ENCODE measurements at regions not wholly inside any gene's neighbourhood (a gene's known extent, or its start where the extent isn't known, plus 50 kb on each side); places are given as distances from the start of the nearest gene placed in this dataset.

GRCh38 chr9:106324053-106324585 lies 538.8 kb upstream of the ZNF462 start:
- no peak for TF ChIP-seq CREB1 (IDR thresholded peaks at IDR 0.05; ENCODE audit: low read depth)
- TF ChIP-seq, protein P1, sequence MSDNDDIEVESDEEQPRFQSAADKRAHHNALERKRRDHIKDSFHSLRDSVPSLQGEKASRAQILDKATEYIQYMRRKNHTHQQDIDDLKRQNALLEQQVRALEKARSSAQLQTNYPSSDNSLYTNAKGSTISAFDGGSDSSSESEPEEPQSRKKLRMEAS (IDR thresholded peaks at IDR 0.05), result no peak
- no peak for TF ChIP-seq TCF12 (IDR thresholded peaks at IDR 0.05; ENCODE audit: low read depth)
- TF ChIP-seq USF1 (IDR thresholded peaks at IDR 0.05), result no peak

- TF ChIP-seq FOXM1 (IDR thresholded peaks at IDR 0.05; ENCODE audit: borderline replicate concordance, low read depth) (no peak), CEBPB (IDR thresholded peaks at IDR 0.05) (no peak), RAD21 (IDR thresholded peaks at IDR 0.05; ENCODE audit: low read depth) (no peak), ZBTB7A (IDR thresholded peaks at IDR 0.05; ENCODE audit: low read depth) (no peak), REST (IDR thresholded peaks at IDR 0.05; ENCODE audit: low read depth) (no peak), USF1 (IDR thresholded peaks at IDR 0.05) (no peak)
- TF ChIP-seq, protein P1 (IDR thresholded peaks at IDR 0.05), result no peak
Observed at GRCh38 chr9:106324591-106325280, 538.2 kb upstream of the ZNF462 start.

DNA sequence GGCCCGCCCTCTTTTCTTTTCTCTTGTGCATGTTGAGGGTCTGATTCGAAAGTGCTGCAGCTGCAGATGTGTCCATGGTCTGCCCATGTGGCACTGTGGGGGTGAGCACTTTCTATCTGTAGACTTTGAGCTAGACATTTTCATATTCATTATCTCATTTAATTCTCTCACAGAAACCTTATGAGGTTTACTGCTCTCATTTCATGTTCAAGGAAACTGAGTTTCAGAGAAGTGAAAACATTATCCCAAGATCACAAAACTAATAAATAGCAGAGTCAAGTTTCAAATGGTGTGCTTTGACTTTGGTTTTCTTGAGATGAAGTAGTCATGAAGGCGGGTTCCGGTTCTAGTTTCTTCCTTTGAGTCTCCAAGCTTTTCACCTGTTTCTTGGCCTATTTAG lies 536.5 kb upstream of the ZNF462 start:
- TF ChIP-seq EP300 (IDR thresholded peaks at IDR 0.05; ENCODE audit: borderline replicate concordance), result no peak
- no peak for TF ChIP-seq ZBTB7A (IDR thresholded peaks at IDR 0.05; ENCODE audit: low read depth)
- TF ChIP-seq, protein P1 (IDR thresholded peaks at IDR 0.05), result no peak
- no peak for TF ChIP-seq REST (IDR thresholded peaks at IDR 0.05; ENCODE audit: low read depth)
- no peak for TF ChIP-seq EGR1 (IDR thresholded peaks at IDR 0.05)
- no peak for TF ChIP-seq RAD21 (IDR thresholded peaks at IDR 0.05; ENCODE audit: low read depth)
- TF ChIP-seq CREB1 (IDR thresholded peaks at IDR 0.05; ENCODE audit: low read depth), result no peak
- TF ChIP-seq TEAD4 (IDR thresholded peaks at IDR 0.05), result no peak
- TF ChIP-seq NFIC (IDR thresholded peaks at IDR 0.05), result no peak
- TF ChIP-seq TCF12 (IDR thresholded peaks at IDR 0.05; ENCODE audit: low read depth), result no peak
- TF ChIP-seq FOXM1 (IDR thresholded peaks at IDR 0.05; ENCODE audit: borderline replicate concordance, low read depth), result no peak
- TF ChIP-seq TAF1 (IDR thresholded peaks at IDR 0.05; ENCODE audit: low read depth), result no peak
- TF ChIP-seq CEBPB (IDR thresholded peaks at IDR 0.05), result no peak
- TF ChIP-seq USF1 (IDR thresholded peaks at IDR 0.05), result no peak
- no peak for TF ChIP-seq YY1 (IDR thresholded peaks at IDR 0.05; ENCODE audit: low read depth)

- TF ChIP-seq CEBPB (IDR thresholded peaks at IDR 0.05) (no peak), FOXM1 (IDR thresholded peaks at IDR 0.05; ENCODE audit: borderline replicate concordance, low read depth) (no peak), NFIC (IDR thresholded peaks at IDR 0.05) (no peak), RAD21 (IDR thresholded peaks at IDR 0.05; ENCODE audit: low read depth) (no peak), REST (IDR thresholded peaks at IDR 0.05; ENCODE audit: low read depth) (no peak), CREB1 (IDR thresholded peaks at IDR 0.05; ENCODE audit: low read depth) (no peak), EGR1 (IDR thresholded peaks at IDR 0.05) (no peak), EP300 (IDR thresholded peaks at IDR 0.05; ENCODE audit: borderline replicate concordance) (no peak), ZBTB7A (IDR thresholded peaks at IDR 0.05; ENCODE audit: low read depth) (no peak), TAF1 (IDR thresholded peaks at IDR 0.05; ENCODE audit: low read depth) (no peak), TEAD4 (IDR thresholded peaks at IDR 0.05) (no peak), USF1 (IDR thresholded peaks at IDR 0.05) (no peak)
Observed at GRCh38 chr9:106333481-106333880, 529.5 kb upstream of the ZNF462 start.
